GM12865 (cell line): ENCODE measurements at regions not wholly inside any gene's neighbourhood (a gene's known extent, or its start where the extent isn't known, plus 50 kb on each side); places are given as distances from the start of the nearest gene placed in this dataset.
A peak's percentile ranks its signal among the peaks of the same experiment; 100 is the strongest.

Experiments
- DNase-seq: peaks from one replicate; pipeline ENCODE4 v3.0.0; 2010; ENCODE audit warnings: low read depth
- H3K4me3 ChIP-seq: 2 replicates; pipeline ENCODE4 v1.5.1; 2011; ENCODE audit warnings: mild to moderate bottlenecking, low read depth, low read length, control low read depth
- TF ChIP-seq, protein P1 (sequence below): IDR thresholded peaks from 2 replicates; pipeline ENCODE4 v1.5.1; 2011; ENCODE audit warnings: low read length, control low read depth, low read depth, inconsistent platforms; ENCODE audit not compliant: insufficient read depth; ENCODE audit errors: missing control alignments

DNA sequence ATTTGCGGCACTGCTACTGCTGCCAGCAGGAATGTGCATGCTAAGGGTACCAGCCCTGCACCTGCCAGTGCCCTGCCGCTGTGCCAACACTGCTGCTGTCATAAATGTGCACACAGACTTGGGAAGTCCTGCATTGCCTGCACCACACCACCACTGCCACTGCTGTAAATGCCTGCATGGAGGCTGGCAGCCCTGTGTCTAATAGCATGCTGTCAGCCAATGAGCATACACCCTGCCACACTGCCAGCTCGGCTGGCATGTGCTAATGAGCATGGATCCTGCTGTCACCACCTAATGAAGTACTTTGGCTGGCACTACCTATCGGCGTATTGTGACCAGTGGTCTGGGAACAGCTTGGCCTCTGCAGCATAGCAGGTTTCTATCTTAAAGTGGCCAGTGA, 981.8 kb upstream of the GBE1 start:
- no peak overlapping the region for H3K4me3 ChIP-seq
- TF ChIP-seq, protein P1, sequence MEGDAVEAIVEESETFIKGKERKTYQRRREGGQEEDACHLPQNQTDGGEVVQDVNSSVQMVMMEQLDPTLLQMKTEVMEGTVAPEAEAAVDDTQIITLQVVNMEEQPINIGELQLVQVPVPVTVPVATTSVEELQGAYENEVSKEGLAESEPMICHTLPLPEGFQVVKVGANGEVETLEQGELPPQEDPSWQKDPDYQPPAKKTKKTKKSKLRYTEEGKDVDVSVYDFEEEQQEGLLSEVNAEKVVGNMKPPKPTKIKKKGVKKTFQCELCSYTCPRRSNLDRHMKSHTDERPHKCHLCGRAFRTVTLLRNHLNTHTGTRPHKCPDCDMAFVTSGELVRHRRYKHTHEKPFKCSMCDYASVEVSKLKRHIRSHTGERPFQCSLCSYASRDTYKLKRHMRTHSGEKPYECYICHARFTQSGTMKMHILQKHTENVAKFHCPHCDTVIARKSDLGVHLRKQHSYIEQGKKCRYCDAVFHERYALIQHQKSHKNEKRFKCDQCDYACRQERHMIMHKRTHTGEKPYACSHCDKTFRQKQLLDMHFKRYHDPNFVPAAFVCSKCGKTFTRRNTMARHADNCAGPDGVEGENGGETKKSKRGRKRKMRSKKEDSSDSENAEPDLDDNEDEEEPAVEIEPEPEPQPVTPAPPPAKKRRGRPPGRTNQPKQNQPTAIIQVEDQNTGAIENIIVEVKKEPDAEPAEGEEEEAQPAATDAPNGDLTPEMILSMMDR = no peak
- no peak for DNase-seq

DNA sequence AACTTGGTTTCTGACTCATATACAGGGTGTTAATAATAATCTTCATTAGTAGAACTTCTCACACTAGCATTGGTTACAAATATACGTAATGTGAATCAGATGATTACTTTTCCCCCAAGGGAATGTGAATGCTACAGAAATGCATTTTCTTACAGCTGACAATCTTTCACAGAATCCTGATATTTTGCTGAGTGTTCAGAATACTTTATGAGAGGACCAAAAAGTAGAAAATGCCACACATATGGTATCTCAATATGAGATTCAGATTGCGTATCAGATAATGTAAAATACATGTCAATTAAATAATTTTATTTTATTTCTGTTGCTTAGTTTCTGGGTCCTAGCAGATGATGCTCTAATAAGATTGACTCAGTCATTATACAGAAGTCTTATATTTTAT, 979.9 kb upstream of the GBE1 start:
- no peak overlapping the region for H3K4me3 ChIP-seq
- no peak for DNase-seq
- TF ChIP-seq, protein P1 = no peak

DNA sequence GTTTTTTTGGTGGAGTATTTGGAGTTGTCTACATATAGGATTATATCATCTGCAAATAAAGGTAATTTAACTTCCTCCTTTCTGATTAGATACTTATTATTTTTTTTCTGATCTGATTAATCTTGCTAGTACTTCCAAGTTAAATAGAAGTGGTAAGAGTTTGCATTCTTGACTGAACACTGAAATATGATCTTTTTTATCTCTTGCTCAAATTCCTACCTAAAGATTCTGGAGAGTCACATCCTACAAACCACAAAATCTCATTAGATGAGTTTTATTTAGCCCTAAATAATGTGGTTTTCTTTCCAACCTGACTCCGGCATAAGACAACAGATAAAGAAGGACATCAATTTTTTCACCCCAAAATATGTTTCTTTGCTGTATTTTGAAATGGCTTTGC, 977.9 kb upstream of the GBE1 start:
- TF ChIP-seq, protein P1 = no peak
- DNase-seq = no peak
- H3K4me3 ChIP-seq = no peak overlapping the region

DNA sequence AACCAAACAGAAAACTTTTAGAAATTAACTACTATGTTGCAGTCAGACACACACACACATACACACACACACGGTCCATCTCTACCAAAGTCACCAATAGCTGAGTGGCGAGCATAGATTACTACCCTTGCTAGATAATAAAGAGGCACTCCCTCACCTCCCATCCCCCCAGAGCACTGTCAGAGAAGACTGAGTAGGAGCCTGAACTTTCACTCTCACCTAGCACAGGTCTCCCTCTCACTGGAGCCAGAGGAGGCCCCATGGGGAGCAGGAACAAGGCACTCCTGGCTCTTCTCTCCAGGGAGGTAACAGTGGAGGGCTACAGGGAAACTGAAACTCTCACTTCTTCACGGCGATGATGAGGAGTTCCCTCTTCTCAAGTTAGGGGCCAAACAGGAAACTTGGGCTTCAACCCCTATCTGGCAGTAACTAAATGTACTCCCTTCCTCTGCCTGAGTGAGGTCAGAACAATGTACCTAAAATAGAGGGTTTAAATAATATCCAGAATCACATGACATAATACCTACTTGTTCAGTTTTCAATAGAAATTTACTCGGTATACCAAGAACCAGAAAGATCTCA, 975.3 kb upstream of the GBE1 start:
- no peak overlapping the region for H3K4me3 ChIP-seq
- no peak for DNase-seq
- TF ChIP-seq, protein P1 = no peak

DNA sequence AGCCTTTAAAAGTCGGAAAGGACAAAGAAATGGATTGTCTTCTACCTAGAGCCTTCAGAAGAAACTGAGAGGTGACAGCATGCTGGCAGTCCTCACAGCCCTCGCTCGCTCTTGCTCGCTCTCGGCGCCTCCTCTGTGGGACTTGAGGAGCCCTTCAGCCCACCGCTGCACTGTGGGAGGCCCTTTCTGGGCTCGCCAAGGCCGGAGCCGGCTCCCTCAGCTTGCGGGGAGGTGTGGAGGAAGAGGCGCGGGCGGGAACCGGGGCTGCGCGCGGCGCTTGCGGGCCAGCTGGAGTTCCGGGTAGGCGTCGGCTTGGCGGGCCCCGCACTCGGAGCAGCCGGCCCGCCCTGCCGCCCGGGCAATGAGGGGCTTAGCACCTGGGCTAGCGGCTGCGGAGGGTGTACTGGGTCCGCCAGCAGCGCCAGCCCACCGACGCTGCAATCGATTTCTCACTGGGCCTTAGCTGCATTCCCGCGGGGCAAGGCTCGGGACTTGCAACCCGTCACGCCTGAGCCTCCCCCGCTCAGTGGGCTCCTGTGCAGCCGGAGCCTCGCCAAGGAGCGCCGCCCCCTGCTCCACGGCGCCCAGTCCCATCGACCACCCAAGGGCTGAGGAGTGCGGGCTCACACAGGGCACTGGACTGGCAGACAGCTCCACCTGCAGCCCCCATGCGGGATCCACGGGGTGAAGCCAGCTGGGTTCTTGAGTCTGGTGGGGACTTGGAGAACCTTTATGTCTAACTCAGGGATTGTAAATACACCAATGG, 953.8 kb upstream of the GBE1 start:
- no peak for DNase-seq
- TF ChIP-seq, protein P1 = no peak
- H3K4me3 ChIP-seq = no peak overlapping the region

DNA sequence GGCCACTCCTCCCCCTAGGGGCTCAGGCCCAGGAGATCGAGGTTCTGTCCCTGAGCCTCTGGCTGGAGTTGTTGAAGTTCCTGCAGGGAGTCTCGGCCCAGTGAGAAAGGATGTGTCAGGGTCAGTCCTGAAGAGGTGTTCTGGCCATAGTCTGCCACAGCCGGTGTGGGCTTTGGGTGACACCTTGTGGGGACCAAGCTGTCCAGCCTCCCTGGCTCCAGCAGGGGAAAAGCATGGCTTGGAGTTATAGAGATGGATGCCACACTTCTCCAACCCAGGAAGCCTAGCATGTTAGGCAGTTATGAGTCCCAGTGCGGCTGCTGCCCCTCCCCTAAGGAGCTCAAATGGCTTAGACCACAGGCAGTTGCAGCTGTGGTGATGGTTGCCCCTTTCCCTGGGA, 945.6 kb upstream of the GBE1 start:
- TF ChIP-seq, protein P1 = peak; percentile 29
- no peak overlapping the region for H3K4me3 ChIP-seq
- peak; percentile 22 for DNase-seq

DNA sequence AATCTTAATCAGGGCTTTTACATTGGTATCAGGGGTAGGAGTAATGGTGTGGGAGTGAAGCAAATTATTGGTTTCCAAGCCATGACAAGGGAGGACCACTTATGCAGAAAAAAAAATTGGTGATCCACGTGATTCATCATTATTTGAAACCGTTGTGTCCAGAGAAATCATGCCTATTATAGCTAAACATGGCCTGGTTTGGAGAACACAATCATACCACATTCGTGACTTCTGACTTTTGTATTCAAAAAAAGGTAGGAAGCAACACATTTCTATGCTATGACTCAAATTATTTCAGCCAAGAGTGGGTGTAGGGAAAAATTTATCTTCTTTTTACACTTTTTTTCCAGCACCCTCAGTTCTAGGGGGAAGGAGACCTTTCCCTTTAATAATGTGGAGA, 924.3 kb upstream of the GBE1 start:
- no peak overlapping the region for H3K4me3 ChIP-seq
- DNase-seq = no peak
- TF ChIP-seq, protein P1 = no peak
